ENCODE measurements at regions not wholly inside any gene's neighbourhood (a gene's known extent, or its start where the extent isn't known, plus 50 kb on each side); places are given as distances from the start of the nearest gene placed in this dataset.
"Not testable (repeated sequence)": the region's sequence is repeated elsewhere in the genome, so short reads cannot be mapped to it uniquely, and the experiment has no call there.

DNA sequence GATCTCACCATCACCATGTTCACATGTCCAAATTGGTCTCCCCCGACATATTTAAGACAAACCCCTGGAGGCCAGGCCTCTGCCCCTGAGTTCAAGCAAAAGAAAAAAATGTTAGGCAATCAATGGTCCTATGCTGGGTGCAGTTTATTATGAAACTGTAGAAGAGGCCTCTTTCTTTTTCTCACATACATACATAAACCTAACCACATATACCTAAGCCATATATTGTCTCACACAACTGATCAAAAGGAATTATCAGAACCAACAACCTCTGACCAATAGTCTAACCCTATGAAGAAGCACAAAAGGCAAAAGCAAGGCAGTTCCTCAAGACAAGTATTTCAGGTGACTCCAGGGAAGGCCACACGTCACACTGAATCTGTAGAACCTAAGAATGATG is 49.9 kb downstream of the ILRUN start:
- no peak for DNase-seq

DNA sequence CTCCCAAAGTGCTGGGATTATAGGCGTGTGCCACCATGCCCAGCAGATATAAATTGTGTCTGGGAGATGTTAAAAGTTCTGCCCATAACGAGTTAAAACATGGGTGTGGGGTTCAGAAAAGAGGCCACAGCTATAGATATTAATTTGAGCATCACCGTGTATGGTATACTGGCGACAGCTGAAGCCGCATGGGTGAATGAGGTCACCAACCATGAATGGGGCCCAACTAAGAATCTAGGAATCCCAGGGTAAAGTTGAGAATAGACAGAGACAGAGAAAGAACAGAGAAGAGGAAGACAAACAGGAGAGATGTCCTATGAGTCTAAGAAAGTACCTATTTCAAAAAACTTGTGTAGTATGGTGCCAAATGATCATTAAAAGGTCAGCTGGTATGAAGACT is 50.9 kb downstream of the ILRUN start:
- DNase-seq, result no peak

DNA sequence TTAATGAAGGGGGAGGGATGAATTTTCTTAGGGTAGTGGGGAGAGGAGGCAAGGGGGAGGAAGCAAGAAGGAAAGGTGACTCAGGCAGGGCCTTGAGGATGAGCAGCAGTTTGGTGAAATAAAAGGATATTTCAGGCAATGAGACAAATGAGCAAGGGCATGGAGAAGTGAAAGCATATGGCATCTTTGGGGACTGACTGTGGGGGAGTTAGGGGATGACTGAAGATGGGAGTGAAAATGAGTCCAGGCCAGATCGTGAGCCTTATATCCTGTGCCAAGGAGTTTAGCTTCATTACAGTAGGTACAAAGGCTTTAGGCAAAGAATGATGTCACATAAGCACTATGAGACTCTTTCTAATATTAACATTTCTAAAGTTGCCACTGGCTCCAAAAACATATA is 51.9 kb downstream of the ILRUN start:
- DNase-seq, result no peak

DNA sequence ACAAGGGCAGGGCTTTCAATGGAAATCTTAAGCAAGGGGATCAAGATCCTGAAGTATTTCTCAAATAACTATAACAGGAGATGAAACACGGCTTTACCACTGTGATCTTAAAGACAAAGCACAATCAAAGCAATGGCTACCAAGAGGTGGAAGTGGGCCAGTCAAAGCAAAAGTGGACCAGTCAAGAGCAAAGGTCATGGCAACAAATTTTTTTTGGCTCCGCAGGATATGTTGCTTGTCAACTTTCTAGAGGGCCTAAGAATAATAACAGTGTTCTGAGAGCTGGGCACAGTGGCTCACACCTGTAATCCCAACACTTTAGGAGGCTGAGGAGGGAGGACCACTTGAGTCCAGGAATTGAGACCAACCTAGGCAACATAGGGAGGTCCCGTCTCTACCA is 54.1 kb downstream of the ILRUN start:
- DNase-seq, result no peak

DNA sequence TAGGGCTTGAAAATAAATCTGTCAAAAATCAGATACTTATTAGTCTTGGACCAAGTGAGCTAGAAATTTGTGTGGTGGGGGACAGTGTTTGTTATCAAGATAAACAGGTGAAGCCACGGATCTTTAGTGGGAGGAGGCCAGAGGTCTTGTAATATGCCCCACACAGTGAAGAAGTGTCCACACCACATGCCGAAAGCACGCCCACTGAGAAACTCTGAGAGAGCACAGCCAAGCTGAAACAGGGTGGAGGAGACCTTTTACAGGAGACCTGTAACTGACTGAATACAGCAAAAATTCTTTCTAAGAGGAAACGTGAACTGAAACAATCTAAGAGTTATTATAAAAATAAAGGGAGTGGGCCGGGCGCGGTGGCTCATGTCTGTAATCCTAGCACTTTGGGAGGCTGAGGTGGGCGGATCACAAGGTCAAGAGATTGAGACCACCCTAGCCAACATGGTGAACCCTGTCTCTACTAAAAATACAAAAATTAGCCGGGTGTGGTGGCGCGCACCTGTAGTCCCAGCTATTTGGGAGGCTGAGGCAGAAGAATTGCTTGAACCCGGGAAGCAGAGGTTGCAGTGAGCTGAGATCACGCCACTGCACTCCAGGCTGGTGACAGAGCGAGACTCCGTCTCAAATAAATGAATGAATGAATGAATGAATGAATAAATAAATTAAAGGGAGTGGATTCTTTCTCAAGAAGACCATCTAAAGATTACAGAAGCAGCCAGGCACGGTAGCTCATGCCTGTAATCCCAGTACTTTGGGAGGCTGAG is 56.3 kb downstream of the ILRUN start:
- not testable (repeated sequence) for DNase-seq

DNA sequence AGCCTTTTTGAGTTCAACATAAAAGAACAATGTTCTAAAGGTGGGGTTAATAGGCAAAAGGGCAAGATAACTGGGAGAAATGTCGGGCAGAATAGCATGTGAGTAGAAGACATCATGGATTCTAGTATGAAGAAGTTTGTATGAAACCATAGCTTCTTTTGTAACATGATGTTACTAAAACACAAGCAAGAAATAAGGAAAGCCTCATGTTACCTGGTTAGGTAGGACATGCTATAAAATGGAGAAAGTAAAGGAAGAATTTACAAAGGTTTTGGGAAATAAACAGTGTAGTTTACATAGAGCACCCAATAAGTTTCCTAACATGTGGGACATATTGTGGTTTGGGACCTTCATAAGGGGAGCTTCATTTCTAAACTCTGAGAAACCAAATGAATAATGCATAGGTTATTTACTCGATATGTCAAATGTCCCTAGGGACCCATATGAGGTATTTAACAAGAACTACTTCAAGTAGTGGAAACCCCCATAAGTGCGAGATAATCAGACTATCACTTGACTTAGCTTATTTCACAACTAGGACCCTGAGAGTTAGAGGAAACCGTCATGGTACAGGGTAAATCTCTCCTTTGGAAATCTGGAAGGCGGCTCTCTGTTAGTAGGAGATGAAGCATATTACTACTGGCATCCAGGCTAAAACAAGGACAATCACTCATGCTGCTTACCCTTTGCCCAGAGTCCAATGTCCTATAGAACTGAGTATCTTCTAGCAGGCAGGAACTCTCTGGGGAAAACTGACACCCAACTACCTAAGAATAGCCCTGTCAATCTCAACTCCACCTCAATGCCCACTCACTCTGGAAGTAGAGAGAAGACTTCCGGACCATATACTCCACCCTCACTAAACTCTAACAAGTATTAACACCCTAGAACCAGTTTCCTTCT is 57.5 kb downstream of the ILRUN start:
- peak; percentile 50 for DNase-seq

DNA sequence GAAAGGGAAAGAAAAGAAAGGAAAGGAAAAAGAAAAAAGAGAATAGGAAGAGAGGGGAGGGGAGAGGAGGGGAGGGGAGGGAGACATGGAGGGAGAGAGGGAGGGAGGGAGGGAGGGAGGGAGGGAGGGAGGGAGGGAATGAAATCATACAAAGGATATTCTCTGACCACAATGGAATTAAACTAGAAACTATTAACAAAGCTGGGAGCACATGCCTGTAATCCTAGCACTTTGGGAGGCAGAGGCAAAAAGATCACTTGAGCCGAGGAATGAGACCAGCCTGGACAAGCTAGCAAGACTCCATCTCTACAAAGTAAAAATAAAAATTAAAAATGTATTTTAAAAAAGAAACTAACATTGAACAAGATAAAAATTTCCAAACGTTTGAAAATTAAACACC is 62.8 kb downstream of the ILRUN start:
- DNase-seq, result peak; percentile 14

DNA sequence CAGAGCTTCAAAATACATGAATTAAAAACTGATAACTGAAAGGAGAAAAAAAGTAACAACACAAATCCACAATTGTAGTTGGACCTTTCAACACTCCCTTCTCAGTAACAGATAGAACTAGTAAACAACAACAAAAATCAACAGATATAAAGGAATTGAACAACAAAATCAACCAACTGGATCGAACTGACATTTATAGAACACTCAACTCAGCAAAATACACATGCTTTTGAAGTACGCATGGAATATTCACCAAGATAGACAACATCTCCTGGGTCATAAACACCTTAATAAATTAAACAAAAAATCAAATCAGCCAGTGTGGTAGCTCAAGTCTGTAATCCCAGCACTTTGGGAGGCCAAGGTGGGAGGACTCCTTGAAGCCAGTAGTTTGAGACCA is 63.3 kb downstream of the ILRUN start:
- no peak for DNase-seq

DNA sequence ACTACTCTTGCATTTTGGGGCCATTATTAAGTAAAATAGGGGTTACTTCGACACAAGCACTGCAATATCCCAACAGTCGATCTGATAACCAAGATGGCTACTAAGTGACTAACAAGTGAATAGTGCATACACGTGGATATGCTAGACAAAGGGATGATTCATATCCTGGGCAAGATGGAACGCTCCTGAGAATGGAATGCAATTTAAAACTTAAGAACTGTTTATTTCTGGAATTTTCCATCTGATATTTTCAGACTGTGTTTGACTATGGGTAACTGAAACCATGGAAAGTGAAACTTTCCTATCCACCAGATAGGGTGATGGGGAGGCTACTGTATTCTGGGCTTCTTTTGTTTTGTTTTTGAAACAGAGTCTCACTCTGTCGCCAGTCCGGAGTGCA is 66.5 kb downstream of the ILRUN start:
- DNase-seq, result peak; percentile 85

DNA sequence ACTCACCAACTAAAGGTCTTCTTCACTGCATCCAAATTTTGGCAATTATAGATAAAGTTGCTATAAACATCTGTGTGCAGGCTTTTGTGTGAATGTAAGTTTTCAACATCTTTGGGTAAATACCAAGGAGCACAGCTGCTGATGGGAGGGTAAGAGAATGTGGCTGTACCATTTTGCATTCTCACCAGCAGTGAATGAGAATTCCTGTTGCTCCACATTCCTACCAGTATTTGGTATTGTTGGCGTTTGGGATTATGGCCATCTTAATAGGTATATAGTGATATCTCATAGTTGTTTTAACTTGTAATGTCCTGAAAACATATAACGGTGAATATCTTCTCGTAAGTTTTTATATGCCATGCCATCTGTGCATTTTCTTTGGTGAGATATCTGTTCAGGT is 69.3 kb downstream of the ILRUN start:
- no peak for DNase-seq

DNA sequence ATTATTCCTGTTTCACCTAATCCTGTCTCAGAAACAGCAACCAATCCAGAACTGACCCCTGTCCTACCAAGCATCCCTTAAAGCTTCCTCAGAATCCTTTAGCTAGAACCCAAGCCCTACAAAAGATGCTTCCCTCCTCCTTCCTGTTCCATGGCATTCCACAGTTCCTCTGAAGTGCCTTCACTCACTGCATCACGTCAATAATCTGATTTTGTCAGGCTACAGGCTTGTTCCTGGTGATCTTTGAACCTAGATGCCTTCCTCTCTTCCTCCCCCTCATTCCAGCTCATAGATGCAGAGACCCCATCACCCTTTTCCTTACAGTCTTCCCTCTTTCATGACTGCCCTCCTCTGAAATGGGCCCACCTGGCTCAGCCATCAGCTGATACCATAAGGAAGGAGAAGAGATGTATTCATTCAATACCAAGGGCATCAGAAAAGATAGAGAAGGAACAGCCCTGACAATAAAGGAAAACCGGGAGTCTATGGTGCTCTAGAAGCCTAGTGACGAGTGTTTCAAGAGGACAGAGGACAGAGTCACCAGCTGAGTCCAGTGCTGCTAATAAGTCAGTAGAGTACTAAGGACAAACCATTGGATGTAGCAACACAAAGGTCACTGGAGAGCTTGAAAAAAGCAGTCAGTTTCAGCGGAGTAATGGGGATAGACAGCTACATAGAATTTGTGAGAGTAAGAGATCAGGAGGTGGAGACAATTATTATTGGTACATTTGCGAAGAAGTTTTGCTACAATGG is 62.5 kb upstream of the SPDEF start:
- no peak for DNase-seq

DNA sequence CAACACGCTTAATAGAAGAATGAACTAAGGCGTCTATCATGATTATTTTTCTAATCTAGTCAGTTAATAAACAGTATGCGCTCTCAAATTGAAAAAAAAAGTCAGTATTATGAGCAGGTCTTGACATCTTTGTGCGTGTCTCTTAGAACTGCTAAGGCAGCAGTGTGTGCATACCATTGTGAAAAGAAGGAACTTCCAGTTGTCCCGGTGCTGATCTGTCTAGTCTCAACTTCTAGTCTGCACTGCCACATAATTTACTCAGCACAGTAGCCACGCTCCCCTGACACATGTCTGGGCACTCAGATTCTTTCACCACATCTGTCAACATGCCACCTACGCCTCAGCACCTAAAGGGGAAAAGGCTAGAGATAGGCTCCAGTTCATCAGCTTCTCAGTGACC is 61.1 kb upstream of the SPDEF start:
- DNase-seq, result no peak

DNA sequence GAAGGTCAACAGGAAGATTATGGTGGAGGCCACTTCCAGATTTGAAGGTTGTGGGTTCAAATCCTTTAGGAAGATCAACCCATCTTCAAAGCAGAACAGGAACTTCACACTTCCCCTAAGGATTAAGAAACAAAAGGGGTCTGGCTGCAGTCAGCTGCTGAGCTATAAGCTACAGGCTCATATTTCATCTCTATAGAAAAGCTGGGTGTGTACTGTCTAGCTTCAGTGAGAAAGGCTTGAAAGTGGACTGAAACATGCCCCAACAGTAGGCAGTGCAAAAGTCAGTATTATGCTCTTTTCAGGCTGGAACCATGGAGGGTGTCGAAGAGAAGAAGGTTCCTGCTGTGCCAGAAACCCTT is 60.1 kb upstream of the SPDEF start:
- DNase-seq, result no peak

DNA sequence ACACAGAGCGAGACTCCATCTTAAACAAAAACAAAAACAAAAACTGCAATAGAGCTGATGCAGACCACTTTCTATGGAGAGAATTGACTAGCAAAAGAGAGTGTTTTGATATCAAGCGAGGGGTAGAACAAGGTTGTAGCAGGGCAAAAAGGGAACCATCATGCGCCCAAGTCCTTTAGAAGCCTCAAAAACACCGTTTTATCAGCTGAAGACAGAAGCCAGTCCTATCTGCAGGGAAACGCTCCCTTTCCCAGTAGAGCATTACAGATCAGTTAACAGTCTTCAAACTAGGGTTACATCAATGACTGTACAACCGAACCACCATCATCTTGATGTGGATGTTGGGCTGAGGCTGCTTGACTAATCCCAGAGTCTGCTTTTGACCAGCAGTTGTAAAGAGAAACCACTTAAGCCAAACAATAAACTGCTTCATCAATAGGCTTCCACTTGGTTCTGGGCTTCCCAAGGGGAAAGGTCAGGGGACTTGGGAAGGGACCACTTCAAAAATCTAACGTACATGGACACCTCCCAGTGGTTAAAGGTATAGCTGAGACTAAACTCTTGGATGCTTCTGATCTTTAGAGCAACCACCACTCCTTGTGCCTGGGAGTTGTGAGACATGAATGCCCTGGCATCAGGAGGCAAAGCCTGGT is 59.6 kb upstream of the SPDEF start:
- DNase-seq, result no peak

DNA sequence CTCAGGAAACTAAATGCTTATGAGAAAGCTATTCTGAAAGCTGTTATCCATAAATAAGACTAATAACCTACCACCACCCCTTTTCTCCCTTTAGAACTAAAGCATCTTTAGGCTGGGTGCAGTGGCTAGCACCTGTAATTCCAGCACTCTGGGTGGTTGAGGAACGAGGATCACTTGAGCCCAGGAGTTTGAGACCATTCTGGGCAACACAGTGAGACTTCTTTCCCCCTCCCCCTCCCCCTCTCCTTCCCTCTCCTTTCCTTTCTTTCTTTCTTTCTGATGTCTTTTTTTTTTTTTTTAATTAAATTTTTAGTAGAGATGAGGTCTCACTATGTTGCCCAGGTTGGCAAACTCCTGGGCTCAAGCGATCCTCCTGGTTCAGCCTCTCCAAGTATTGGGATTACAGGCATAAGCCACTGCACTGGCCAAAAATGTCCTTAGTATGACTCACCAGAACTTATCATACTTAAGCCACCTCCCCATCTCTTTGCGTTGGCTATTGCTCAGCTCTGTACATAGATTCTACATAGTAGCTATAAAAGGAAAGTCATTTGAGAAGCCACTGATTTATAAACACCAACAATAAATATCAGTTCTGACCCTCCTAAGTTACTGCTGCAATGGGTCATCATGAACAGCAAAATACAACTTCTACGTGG is 54.8 kb upstream of the SPDEF start:
- DNase-seq, result peak; percentile 77

DNA sequence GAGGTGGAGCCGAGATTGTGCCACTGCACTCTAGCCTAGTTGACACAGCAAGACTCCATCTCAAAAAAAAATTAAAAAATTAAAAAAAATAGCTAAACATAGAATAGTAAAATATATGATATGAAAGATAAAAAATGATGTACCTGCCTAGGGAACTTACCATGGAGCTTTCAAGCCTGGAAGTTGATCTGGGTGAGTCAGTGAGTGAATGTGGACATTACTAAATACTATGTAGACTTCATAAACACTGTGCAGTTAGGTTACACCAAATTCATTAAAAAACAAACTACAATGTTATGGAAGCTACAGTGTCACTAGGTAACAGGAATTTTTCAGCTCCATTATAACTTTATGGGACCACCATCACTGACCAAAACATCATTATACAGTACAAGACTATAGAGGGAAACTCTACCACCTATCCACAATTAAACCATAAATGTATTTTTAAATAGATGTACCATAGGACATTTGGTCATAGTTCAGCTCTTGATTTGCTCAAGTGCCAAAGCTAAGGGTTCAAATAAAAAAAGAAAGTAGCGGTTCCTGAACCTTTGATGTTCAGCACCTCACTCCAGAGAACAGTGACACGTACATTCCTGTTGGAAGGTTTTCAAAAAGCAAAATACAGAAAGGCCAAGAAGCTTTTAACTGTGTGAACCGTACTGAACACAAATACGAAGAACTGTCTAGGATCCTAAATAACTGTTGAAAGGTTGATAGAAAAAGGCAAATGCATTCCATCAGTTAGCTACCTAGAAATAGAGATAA is 52.4 kb upstream of the SPDEF start:
- no peak for DNase-seq

DNA sequence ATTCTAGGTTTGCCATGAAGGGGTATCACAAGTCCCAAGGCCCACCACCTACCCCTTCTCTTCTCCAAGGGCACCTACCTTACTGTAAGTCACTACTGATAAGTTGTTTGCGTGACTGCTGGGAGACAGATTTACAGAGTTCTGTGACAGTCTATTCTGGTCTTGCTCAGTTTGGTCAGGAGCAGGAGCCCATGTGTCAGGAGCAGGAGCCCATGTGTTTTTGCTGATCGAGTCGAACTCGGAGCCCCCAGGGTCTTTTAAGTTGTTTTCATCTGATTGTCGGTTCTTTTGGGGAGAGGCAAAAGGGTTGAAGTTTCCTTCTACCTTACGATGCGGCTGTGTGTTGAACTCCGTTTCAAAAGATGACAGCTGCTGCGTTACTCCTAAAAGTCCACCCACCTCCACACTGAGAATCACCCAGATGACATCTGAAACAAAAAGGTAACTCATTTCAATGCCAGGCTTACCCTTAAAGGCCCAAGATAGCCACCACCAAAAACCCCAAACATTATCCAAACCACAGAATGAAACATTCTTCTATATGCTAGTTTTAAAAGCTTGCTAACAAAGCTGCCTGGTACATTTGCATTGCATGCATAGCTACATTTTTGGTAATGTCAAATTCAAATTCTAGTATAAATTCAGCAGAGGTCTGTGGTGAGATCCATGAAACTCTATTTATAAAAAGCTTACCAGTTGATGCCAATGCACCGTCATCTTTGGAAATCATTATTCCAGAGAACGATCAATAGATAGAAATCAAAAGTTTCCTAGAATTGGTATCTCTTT is 50.5 kb upstream of the SPDEF start:
- DNase-seq, result no peak
